HAP-1 (cell line): ENCODE measurements at regions not wholly inside any gene's neighbourhood (a gene's known extent, or its start where the extent isn't known, plus 50 kb on each side); places are given as distances from the start of the nearest gene placed in this dataset.
A peak's percentile ranks its signal among the peaks of the same experiment; 100 is the strongest.
"Not testable (repeated sequence)": the region's sequence is repeated elsewhere in the genome, so short reads cannot be mapped to it uniquely, and the experiment has no call there.

ENCODE experiments used
- DNase-seq, 2 experiments: peaks; one replicate each; pipeline ENCODE4 v3.0.0-alpha.2; 2016 to 2020; ENCODE audit warnings: low spot score in 2 of 2
- H3K27me3 ChIP-seq: fragments of 250-450 bp; sonication (Bioruptor Pico); 2 replicates; pipeline ENCODE4 v1.5.1; 2020; ENCODE audit warnings: low read depth, mild to moderate bottlenecking, moderate library complexity
- H3K36me3 ChIP-seq: fragments of 250-450 bp; sonication (Bioruptor Pico); replicated peaks from 2 replicates; pipeline ENCODE4 v1.5.1; 2020; ENCODE audit warnings: mild to moderate bottlenecking
- H3K4me1 ChIP-seq: fragments of 250-450 bp; sonication (Bioruptor Pico); 2 replicates; pipeline ENCODE4 v1.5.1; 2020; ENCODE audit warnings: mild to moderate bottlenecking
- H3K4me3 ChIP-seq: fragments of 250-450 bp; sonication (Bioruptor Pico); 2 replicates; pipeline ENCODE4 v1.5.1; 2020; ENCODE audit warnings: mild to moderate bottlenecking, moderate library complexity
- H3K9me3 ChIP-seq: fragments of 250-450 bp; sonication (Bioruptor Pico); 2 replicates; pipeline ENCODE4 v1.5.1; 2020; ENCODE audit warnings: mild to moderate bottlenecking, moderate library complexity
- in situ Hi-C: fragments of 300-500 bp; cut with MboI; formaldehyde crosslinking; loops from 3 replicates; pipeline ENCODE4 v1.14.3; 2020; ENCODE audit warnings: low sequenced_read_pairs, inconsistent platforms, mixed read lengths

DNA sequence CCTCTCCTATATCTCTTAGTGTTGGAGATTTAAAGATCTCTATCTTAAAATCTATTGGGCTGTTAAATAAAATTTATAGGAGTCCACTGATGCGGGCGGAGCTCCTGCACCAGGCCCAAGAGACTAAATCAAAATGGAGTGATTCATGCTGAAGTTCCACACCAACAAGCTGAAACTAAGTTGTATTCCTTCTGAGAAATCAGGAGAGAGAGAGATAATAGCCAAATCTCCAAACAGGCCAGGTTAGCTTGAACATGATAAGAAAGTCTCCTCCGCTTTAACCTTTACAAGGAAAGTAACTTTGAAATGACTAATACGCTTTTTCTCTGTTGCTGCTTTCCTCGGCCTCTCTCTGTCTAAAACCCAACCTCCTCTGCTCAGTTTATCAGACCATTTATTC, 241.9 kb upstream of the NBEA start:
- Histone ChIP-seq H3K27me3 (no peaks in the 10 kb centered on the region), H3K4me3 (no peak overlapping the region), H3K4me1 (no peaks in the 10 kb centered on the region), H3K36me3 (no peaks in the 10 kb centered on the region), H3K9me3 (no peaks in the 10 kb centered on the region)
- no peak for DNase-seq
- in situ Hi-C loops = no loop called here

GRCh38 chr13:34701919-34702318, 240.2 kb upstream of the NBEA start:
- no peak for DNase-seq
- no peak overlapping the region for H3K4me3 ChIP-seq
- in situ Hi-C loops = no loop called here

GRCh38 chr13:34708566-34709313, 233.3 kb upstream of the NBEA start:
- H3K36me3 ChIP-seq = no peaks in the 10 kb centered on the region
- no peaks in the 10 kb centered on the region for H3K27me3 ChIP-seq
- no peak overlapping the region for H3K4me3 ChIP-seq
- DNase-seq = no peak
- in situ Hi-C loops = no loop called here
- H3K9me3 ChIP-seq = no peaks in the 10 kb centered on the region
- no peaks in the 10 kb centered on the region for H3K4me1 ChIP-seq

More at GRCh38 chr13:34701919-34702318, 240.2 kb upstream of the NBEA start:
- no peaks in the 10 kb centered on the region for H3K36me3 ChIP-seq
- no peaks in the 10 kb centered on the region for H3K4me1 ChIP-seq
- H3K9me3 ChIP-seq = no peaks in the 10 kb centered on the region
- no peaks in the 10 kb centered on the region for H3K27me3 ChIP-seq

DNA sequence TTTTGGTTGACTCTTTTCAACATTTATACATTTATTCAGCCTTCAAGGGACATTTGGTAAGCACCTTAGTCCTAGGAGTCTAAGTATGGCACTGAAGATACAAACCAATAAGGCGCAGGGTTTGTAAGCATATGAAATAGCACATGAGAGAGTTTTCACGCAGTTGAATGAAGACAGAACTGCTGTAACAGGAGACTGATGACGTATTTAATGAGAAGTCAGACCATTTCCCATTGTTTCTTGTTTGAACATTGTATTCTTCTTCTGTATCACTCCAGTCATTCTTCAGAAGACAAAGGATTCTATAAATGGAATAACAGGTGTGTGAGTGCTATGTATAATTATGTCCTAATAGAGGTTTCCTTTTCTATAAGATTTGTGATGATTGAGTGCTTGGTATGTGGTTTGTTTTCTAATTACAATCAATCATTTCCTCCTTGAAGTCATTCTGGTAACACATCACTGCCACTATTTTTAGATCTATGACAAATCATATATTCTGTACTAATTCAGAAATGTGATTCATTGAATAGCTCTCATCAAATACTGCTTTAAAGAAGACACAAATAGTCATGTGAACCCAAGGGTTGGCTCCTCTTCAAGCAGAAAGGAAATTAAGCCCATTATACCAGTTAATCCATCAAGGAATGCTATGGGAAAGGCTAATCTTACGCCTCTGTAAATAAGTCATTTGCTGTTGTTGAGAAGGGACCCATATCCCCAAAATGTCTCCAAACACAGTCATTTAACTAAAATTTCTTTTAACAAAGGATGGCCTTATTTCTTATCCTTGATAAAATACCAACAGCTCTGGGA, 222.8 kb upstream of the NBEA start:
- in situ Hi-C loops = no loop called here
- Histone ChIP-seq H3K4me3 (no peak overlapping the region), H3K27me3 (no peaks in the 10 kb centered on the region), H3K4me1 (peaks cover 18% of the 10 kb centered on the region), H3K36me3 (no peaks in the 10 kb centered on the region), H3K9me3 (no peaks in the 10 kb centered on the region)
- DNase-seq = peak in 1 of 2 experiments; percentile 55

GRCh38 chr13:34720618-34721017, 221.5 kb upstream of the NBEA start:
- no peaks in the 10 kb centered on the region for H3K9me3 ChIP-seq
- H3K4me1 ChIP-seq = peaks cover 18% of the 10 kb centered on the region
- H3K4me3 ChIP-seq = no peak overlapping the region
- H3K27me3 ChIP-seq = no peaks in the 10 kb centered on the region
- in situ Hi-C loops = no loop called here
- H3K36me3 ChIP-seq = no peaks in the 10 kb centered on the region
- DNase-seq = no peak

DNA sequence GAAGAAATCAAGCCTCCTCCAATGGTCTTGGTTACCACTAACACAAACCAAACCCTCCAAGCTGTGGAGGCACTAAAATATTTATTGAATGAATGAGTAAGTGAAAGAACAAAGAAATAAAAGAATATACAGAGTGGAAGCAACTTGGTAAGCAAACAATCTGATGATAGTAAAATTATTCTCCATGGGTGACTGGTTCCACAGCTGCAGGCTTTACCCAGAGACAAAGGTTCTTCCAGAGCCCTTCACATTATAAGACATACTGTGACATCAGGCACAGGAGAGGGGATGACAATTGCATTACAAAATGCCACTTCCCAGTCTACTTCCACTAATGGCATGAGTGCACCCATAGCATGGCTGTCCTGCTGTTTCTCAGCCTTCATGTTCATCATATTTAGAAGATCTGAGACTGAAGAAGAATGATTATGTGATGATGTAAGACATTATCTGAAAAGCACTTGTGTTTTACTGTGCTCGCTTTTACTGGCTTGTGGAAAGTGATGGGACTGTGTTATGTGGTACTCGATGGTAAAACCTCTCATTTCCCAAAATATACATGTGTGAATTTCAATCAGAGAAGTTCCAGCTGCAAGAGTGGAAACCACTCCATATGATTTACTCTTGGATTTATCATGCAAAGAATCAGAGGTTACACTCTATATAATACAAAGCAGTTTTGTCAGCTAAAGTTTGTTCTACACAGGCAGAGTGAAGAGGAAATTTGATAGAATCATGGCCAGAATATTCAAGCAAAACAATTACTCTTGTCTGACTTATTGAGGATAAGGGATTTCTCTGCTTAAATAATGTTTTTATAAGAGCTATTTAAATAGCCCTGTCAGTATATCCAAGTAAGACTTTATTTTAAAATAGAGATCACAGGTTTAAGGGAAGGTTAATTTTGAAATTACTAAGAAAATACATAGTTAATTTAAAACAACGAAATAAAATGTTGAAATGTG, 220.2 kb upstream of the NBEA start:
- Histone ChIP-seq H3K4me3 (no peak overlapping the region), H3K36me3 (no peaks in the 10 kb centered on the region), H3K4me1 (peaks cover 18% of the 10 kb centered on the region), H3K27me3 (no peaks in the 10 kb centered on the region), H3K9me3 (no peaks in the 10 kb centered on the region)
- in situ Hi-C loops = no loop called here
- DNase-seq = no peak

DNA sequence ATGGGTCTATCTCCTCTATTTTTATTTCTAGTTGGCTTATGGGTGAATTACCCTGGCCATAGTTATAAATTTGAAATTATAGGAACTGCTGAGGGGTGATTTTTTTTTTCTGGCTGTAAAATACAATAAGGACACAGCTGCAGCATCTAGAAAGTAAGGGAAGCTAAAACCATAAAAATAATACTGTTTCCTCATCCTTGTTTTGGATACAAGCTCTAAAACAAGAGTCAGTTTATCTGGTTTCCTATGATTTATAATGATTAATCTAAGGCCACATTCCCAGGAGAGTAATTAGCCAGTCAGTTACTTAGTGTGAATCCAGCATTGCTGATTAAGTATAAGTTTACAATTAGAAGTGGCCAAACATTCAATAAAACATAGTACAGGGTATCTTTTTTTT, 219.1 kb upstream of the NBEA start:
- DNase-seq = no peak
- in situ Hi-C loops = no loop called here
- H3K4me1 ChIP-seq = peaks cover 12% of the 10 kb centered on the region
- no peak overlapping the region for H3K4me3 ChIP-seq
- no peaks in the 10 kb centered on the region for H3K36me3 ChIP-seq
- H3K9me3 ChIP-seq = no peaks in the 10 kb centered on the region
- no peaks in the 10 kb centered on the region for H3K27me3 ChIP-seq

DNA sequence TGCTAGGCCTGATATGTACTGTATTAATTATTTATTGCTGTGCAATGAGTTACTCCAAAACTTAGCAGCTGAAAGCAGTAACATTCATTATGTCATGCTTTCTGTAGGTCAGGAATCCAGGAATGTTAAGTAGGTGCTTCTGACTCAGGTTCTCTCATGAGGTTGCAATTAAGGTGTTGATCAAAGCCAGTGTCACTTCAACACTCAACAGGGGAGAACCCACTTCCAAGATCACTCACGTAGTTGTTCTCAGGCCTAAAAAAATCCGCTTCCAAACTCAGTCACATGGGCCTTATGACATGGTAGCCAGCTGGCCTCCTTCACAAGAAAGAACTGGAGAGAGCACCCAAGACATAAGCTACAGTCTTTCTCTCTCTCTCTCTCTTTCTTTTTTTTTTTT, 211.1 kb upstream of the NBEA start:
- Histone ChIP-seq H3K36me3 (no peaks in the 10 kb centered on the region), H3K4me3 (no peak overlapping the region), H3K9me3 (no peaks in the 10 kb centered on the region), H3K4me1 (peaks cover 32% of the 10 kb centered on the region), H3K27me3 (no peaks in the 10 kb centered on the region)
- no peak for DNase-seq
- in situ Hi-C loops = no loop called here

DNA sequence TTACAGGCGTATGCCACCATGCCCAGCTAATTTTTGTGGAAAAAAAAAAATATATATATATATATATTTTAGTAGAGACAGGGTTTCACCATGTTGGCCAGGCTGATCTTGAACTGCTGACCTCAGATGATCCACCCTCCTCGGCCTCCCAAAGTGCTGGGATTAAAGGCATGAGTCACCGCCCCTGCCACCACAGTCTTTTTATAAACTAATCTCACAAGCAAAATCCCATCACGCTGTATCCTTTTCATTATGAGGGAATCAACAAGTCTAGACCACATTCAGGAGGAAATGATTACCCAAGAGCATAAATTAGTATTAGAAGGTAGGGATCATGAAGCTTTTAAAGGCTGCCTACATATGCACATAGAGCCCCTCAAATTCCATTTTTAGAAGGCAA, 210.6 kb upstream of the NBEA start:
- Histone ChIP-seq H3K4me1 (peaks cover 32% of the 10 kb centered on the region), H3K4me3 (no peak overlapping the region), H3K27me3 (no peaks in the 10 kb centered on the region), H3K9me3 (no peaks in the 10 kb centered on the region), H3K36me3 (no peaks in the 10 kb centered on the region)
- peak; percentile 8 to 45 for DNase-seq
- in situ Hi-C loops = no loop called here

- in situ Hi-C loops = no loop called here
- peak; percentile 37 to 97 for DNase-seq
- no peak overlapping the region for H3K4me3 ChIP-seq
- no peaks in the 10 kb centered on the region for H3K9me3 ChIP-seq
- H3K27me3 ChIP-seq = no peaks in the 10 kb centered on the region
- no peaks in the 10 kb centered on the region for H3K36me3 ChIP-seq
- H3K4me1 ChIP-seq = peaks cover 32% of the 10 kb centered on the region
These were observed 208.3 kb upstream of the NBEA start for GRCh38 chr13:34733721-34734120.

GRCh38 chr13:34734932-34735331, 207.1 kb upstream of the NBEA start:
- Histone ChIP-seq H3K27me3 (no peaks in the 10 kb centered on the region), H3K9me3 (no peaks in the 10 kb centered on the region), H3K4me3 (no peak overlapping the region), H3K36me3 (no peaks in the 10 kb centered on the region), H3K4me1 (peaks cover 32% of the 10 kb centered on the region)
- no peak for DNase-seq
- in situ Hi-C loops = no loop called here

DNA sequence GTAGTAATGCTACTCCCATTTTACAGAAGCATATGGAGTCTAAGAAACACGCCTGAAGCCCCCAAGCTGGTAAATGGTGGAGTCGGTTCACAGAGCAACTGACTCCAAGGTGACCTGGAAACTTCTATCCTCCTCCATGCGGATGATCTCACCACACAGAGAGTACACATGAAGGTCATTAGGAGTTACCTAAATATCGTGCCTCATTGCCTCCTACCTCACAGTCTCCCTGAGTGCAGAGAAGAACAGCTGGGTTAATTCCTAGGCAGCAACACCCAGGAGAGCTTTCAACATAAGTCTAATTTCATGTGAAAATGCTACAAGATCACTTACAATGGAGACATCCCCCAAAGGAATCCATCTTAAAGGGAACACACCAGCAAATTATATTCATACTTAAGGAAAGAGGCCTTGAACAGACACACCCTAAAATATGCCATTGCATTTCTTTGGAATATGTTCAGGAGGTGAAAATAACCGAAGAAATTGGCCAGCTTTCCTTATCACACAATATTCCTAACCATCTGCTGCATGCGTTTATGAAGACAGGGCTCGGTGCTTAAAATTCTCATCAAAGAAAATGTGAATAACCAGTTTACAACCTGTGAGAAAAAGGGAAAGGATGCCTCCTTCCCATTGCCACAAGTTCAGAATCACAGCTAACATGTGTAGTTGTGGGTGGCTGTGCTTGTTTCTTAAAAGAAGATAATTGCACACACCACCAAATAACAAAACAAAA, 203.6 kb upstream of the NBEA start:
- Histone ChIP-seq H3K4me3 (no peak overlapping the region), H3K9me3 (no peaks in the 10 kb centered on the region), H3K36me3 (no peaks in the 10 kb centered on the region), H3K4me1 (peaks cover 13% of the 10 kb centered on the region), H3K27me3 (no peaks in the 10 kb centered on the region)
- in situ Hi-C loops = no loop called here
- DNase-seq = no peak

DNA sequence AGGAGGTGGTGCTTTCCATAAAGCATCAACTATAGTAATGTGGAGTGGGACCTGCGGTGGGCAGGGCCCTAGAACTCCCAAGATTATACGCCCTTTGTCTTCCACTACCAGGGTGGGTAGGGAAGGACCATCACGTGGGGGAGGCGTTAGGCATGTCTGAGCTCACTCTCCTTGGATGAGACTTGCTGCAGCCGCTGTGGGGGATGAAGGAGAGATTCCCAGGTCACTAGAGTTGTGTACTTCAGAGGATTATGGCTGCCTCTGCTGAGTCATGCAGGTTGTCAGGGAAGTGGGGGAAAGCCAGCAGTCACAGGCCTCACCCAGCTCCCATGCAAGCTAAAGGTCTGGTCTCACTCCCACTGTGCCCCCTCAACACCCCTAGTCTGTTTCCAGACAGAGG, 195.0 kb upstream of the NBEA start:
- H3K4me3 ChIP-seq, H3K9me3 ChIP-seq, H3K36me3 ChIP-seq, H3K27me3 ChIP-seq, DNase-seq, in situ Hi-C loops, H3K4me1 ChIP-seq: not testable (repeated sequence)
